ENCODE measurements at regions not wholly inside any gene's neighbourhood (a gene's known extent, or its start where the extent isn't known, plus 50 kb on each side); places are given as distances from the start of the nearest gene placed in this dataset.

- TF ChIP-seq CTCF (IDR thresholded peaks at IDR 0.05): no peak
- no peak for TF ChIP-seq POLR2A (IDR thresholded peaks at IDR 0.05)
Measured at GRCh38 chr16:6209355-6209930, 1111.8 kb upstream of the EEF2KMT start.
